Activated naive CD4-positive, alpha-beta T cell treated with Interleukin-2 at 50 U/mL for 16 hours (primary cell): ENCODE measurements at regions not wholly inside any gene's neighbourhood (a gene's known extent, or its start where the extent isn't known, plus 50 kb on each side); places are given as distances from the start of the nearest gene placed in this dataset.
"Not testable (repeated sequence)": the region's sequence is repeated elsewhere in the genome, so short reads cannot be mapped to it uniquely, and the experiment has no call there.

Experiments
- DNase-seq: peaks from one replicate; pipeline ENCODE4 v3.0.0-alpha.2; 2020

- DNase-seq: no peak
Observed at GRCh38 chr22:47504962-47505361, 742.5 kb downstream of the TBC1D22A start.

GRCh38 chr22:47498969-47499495, 736.6 kb downstream of the TBC1D22A start:
- DNase-seq: no peak

GRCh38 chr22:47497666-47498065, 735.2 kb downstream of the TBC1D22A start:
- DNase-seq: no peak

- no peak for DNase-seq
Observed at GRCh38 chr22:47495110-47495509, 732.7 kb downstream of the TBC1D22A start.

GRCh38 chr22:47488131-47488530, 725.7 kb downstream of the TBC1D22A start:
- not testable (repeated sequence) for DNase-seq

- DNase-seq: no peak
Observed at GRCh38 chr22:47486569-47487312, 724.3 kb downstream of the TBC1D22A start.

- no peak for DNase-seq
Observed at GRCh38 chr22:47484960-47485569, 722.6 kb downstream of the TBC1D22A start.

GRCh38 chr22:47476231-47476630, 713.8 kb downstream of the TBC1D22A start:
- no peak for DNase-seq

- DNase-seq: no peak
Observed at GRCh38 chr22:47474895-47475294, 712.4 kb downstream of the TBC1D22A start.

GRCh38 chr22:47474464-47474863, 712.0 kb downstream of the TBC1D22A start:
- DNase-seq: no peak

GRCh38 chr22:47472636-47473035, 710.2 kb downstream of the TBC1D22A start:
- DNase-seq: no peak

GRCh38 chr22:47471406-47471805, 709.0 kb downstream of the TBC1D22A start:
- DNase-seq: no peak

- DNase-seq: no peak
Observed at GRCh38 chr22:47465809-47466208, 703.4 kb downstream of the TBC1D22A start.

GRCh38 chr22:47465222-47465621, 702.8 kb downstream of the TBC1D22A start:
- DNase-seq: no peak

GRCh38 chr22:47463220-47463619, 700.8 kb downstream of the TBC1D22A start:
- no peak for DNase-seq

GRCh38 chr22:47460861-47461260, 698.4 kb downstream of the TBC1D22A start:
- DNase-seq: no peak

- DNase-seq: no peak
Observed at GRCh38 chr22:47460176-47460575, 697.7 kb downstream of the TBC1D22A start.

- DNase-seq: no peak
Observed at GRCh38 chr22:47458348-47458747, 695.9 kb downstream of the TBC1D22A start.

- DNase-seq: no peak
Observed at GRCh38 chr22:47457509-47458300, 695.3 kb downstream of the TBC1D22A start.

- no peak for DNase-seq
Observed at GRCh38 chr22:47457021-47457420, 694.6 kb downstream of the TBC1D22A start.

- DNase-seq: no peak
Observed at GRCh38 chr22:47456031-47456430, 693.6 kb downstream of the TBC1D22A start.

GRCh38 chr22:47453049-47453448, 690.6 kb downstream of the TBC1D22A start:
- no peak for DNase-seq

- no peak for DNase-seq
Observed at GRCh38 chr22:47452184-47452583, 689.7 kb downstream of the TBC1D22A start.
